Liver (tissue), 7 donors: ENCODE measurements at regions not wholly inside any gene's neighbourhood (a gene's known extent, or its start where the extent isn't known, plus 50 kb on each side); places are given as distances from the start of the nearest gene placed in this dataset.

Source experiments
- DNase-seq: peaks from one replicate; pipeline ENCODE4 v3.0.0-alpha.2; 2017; ENCODE audit warnings: low spot score
- H3K27ac ChIP-seq, 2 donors: one replicate each; pipeline ENCODE4 v1.7.0; 2013; ENCODE audit warnings: inconsistent platforms in 2 of 2, low read length in 2 of 2, control low read depth in 1 of 2, low read depth in 1 of 2, mild to moderate bottlenecking in 1 of 2
- H3K27me3 ChIP-seq, 4 donors: one replicate each; pipeline versions ENCODE4 v1.6.1 to v1.7.0; 2013; ENCODE audit warnings: low read length in 3 of 4, inconsistent platforms in 1 of 4, mild to moderate bottlenecking in 1 of 4, moderate library complexity in 1 of 4; ENCODE audit not compliant: control insufficient read depth in 4 of 4, insufficient read depth in 4 of 4
- H3K36me3 ChIP-seq, 4 donors: one replicate each; pipeline versions ENCODE4 v1.6.1 to v1.7.0; 2013; ENCODE audit warnings: low read length in 3 of 4, mild to moderate bottlenecking in 3 of 4, low read depth in 1 of 4, moderate library complexity in 1 of 4; ENCODE audit not compliant: control insufficient read depth in 4 of 4, insufficient read depth in 3 of 4
- H3K4me1 ChIP-seq, 4 donors: one replicate each; pipeline versions ENCODE4 v1.6.1 to v1.7.0; 2013; ENCODE audit warnings: low read length in 3 of 4, mild to moderate bottlenecking in 3 of 4, moderate library complexity in 1 of 4; ENCODE audit not compliant: control insufficient read depth in 4 of 4, insufficient read depth in 4 of 4
- H3K4me3 ChIP-seq, 3 donors: one replicate each; pipeline versions ENCODE4 v1.6.1 to v1.7.0; 2013; ENCODE audit warnings: low read length in 3 of 3, control low read depth in 1 of 3, low read depth in 1 of 3, mild to moderate bottlenecking in 1 of 3
- H3K9ac ChIP-seq, 2 donors: one replicate each; pipeline ENCODE4 v1.7.0; 2013; ENCODE audit warnings: low read length in 2 of 2, mild to moderate bottlenecking in 2 of 2, moderate library complexity in 2 of 2, control low read depth in 1 of 2, low read depth in 1 of 2
- H3K9me3 ChIP-seq, 4 donors: one replicate each; pipeline versions ENCODE4 v1.6.1 to v1.7.0; 2013; ENCODE audit warnings: low read length in 3 of 4; ENCODE audit not compliant: control insufficient read depth in 4 of 4
- EGR1 ChIP-seq, 2 donors: IDR thresholded peaks; 2 replicates each; pipeline ENCODE4 v1.6.1; 2016 to 2018; ENCODE audit warnings: antibody characterized with exemption in 2 of 2, low read depth in 2 of 2
- FOXA1 ChIP-seq: IDR thresholded peaks from 2 replicates; pipeline ENCODE4 v1.6.1; 2016; ENCODE audit warnings: antibody characterized with exemption
- FOXA2 ChIP-seq: IDR thresholded peaks from 2 replicates; pipeline ENCODE4 v1.6.1; 2016; ENCODE audit warnings: antibody characterized with exemption
- GABPA ChIP-seq, 2 donors: IDR thresholded peaks in 1 of 2; conservative IDR thresholded peaks in 1 of 2; 2 replicates each; pipeline ENCODE4 v1.6.1; 2016; ENCODE audit warnings: antibody characterized with exemption in 2 of 2, mild to moderate bottlenecking in 1 of 2, moderate library complexity in 1 of 2
- HNF4A ChIP-seq, 2 donors: conservative IDR thresholded peaks; 2 replicates each; pipeline ENCODE4 v1.6.1; 2016; ENCODE audit warnings: antibody characterized with exemption in 2 of 2, mild to moderate bottlenecking in 2 of 2
- HNF4G ChIP-seq: IDR thresholded peaks from 2 replicates; pipeline ENCODE4 v1.6.1; 2016; ENCODE audit warnings: antibody characterized with exemption
- JUND ChIP-seq, 2 donors: IDR thresholded peaks; 2 replicates each; pipeline ENCODE4 v1.6.1; 2016; ENCODE audit warnings: antibody characterized with exemption in 2 of 2
- RXRA ChIP-seq, 2 donors: IDR thresholded peaks; 2 replicates each; pipeline ENCODE4 v1.6.1; 2017 to 2018; ENCODE audit warnings: antibody characterized with exemption in 2 of 2, mild to moderate bottlenecking in 1 of 2
- SP1 ChIP-seq: IDR thresholded peaks from 2 replicates; pipeline ENCODE4 v1.6.1; 2018; ENCODE audit warnings: antibody characterized with exemption, mild to moderate bottlenecking
- TAF1 ChIP-seq: conservative IDR thresholded peaks from 2 replicates; pipeline ENCODE4 v1.6.1; 2016; ENCODE audit warnings: antibody characterized with exemption, mild to moderate bottlenecking
- YY1 ChIP-seq: IDR thresholded peaks from 2 replicates; pipeline ENCODE4 v1.6.1; 2016; ENCODE audit warnings: antibody characterized with exemption, mild to moderate bottlenecking
- WGBS: extraction: QIAGEN DNeasy Blood & Tissue Kit; methylation state at CpG from one replicate; pipeline ENCODE4 v1.1.7; 2013; 5-methylcytosine and 5-hydroxymethylcytosine counted together
- TF ChIP-seq, protein P1 (sequence below): IDR thresholded peaks from 2 replicates; pipeline ENCODE4 v1.6.1; 2016; ENCODE audit warnings: antibody characterized with exemption, mild to moderate bottlenecking
- TF ChIP-seq, protein P2 (sequence below): IDR thresholded peaks from 2 replicates; pipeline ENCODE4 v1.6.1; 2016; ENCODE audit warnings: antibody characterized with exemption
- TF ChIP-seq, protein P3 (sequence below): IDR thresholded peaks from 2 replicates; pipeline ENCODE4 v1.6.1; 2016; ENCODE audit warnings: antibody characterized with exemption
- donor health status: healthy.
- donor health status: healthy.
- donor health status: healthy.
- donor health status: healthy.

DNA sequence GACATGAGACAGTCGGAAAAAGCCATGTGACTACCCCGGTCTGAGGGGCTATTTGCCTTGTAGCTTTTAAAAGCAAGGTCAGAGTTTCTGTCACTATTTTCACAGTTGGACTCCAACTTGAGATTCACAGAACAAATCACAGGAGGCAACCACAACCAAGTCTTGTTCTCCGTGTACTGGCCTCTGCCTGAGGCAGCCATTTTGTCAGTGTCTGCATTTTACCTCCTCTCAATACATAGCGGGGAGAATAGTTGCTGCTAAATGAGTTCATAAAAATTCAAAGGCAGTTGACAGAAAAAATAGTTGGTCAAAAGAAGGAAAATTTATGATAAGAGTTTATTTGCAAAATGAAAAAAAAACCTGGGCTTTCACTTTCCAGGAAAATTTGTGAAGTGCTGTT is 501.4 kb downstream of the CCDC85A start:
- no peak for TF ChIP-seq HNF4G
- no peak for TF ChIP-seq YY1
- TF ChIP-seq JUND (IDR thresholded peaks at IDR 0.05) = no peak
- no peak for TF ChIP-seq SP1
- no peak for TF ChIP-seq FOXA1
- no peak for TF ChIP-seq FOXA2
- no peak for TF ChIP-seq RXRA (IDR thresholded peaks at IDR 0.05)
- no peak for TF ChIP-seq TAF1
- TF ChIP-seq, protein P1, sequence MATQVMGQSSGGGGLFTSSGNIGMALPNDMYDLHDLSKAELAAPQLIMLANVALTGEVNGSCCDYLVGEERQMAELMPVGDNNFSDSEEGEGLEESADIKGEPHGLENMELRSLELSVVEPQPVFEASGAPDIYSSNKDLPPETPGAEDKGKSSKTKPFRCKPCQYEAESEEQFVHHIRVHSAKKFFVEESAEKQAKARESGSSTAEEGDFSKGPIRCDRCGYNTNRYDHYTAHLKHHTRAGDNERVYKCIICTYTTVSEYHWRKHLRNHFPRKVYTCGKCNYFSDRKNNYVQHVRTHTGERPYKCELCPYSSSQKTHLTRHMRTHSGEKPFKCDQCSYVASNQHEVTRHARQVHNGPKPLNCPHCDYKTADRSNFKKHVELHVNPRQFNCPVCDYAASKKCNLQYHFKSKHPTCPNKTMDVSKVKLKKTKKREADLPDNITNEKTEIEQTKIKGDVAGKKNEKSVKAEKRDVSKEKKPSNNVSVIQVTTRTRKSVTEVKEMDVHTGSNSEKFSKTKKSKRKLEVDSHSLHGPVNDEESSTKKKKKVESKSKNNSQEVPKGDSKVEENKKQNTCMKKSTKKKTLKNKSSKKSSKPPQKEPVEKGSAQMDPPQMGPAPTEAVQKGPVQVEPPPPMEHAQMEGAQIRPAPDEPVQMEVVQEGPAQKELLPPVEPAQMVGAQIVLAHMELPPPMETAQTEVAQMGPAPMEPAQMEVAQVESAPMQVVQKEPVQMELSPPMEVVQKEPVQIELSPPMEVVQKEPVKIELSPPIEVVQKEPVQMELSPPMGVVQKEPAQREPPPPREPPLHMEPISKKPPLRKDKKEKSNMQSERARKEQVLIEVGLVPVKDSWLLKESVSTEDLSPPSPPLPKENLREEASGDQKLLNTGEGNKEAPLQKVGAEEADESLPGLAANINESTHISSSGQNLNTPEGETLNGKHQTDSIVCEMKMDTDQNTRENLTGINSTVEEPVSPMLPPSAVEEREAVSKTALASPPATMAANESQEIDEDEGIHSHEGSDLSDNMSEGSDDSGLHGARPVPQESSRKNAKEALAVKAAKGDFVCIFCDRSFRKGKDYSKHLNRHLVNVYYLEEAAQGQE = no peak
- no peak for TF ChIP-seq EGR1 (IDR thresholded peaks at IDR 0.05; ENCODE audit: low read depth in 2 of 2)
- TF ChIP-seq HNF4A (conservative IDR thresholded peaks at IDR 0.05) = no peak
- Histone ChIP-seq H3K9me3 (no peaks in the 10 kb centered on the region), H3K4me3 (no peak overlapping the region), H3K9ac (no peak overlapping the region), H3K27ac (no peak overlapping the region), H3K27me3 (no peaks in the 10 kb centered on the region), H3K36me3 (no peaks in the 10 kb centered on the region), H3K4me1 (no peaks in the 10 kb centered on the region)
- no peak for DNase-seq
- 88% methylated on average over 4 of the region's 4 CpGs for WGBS

DNA sequence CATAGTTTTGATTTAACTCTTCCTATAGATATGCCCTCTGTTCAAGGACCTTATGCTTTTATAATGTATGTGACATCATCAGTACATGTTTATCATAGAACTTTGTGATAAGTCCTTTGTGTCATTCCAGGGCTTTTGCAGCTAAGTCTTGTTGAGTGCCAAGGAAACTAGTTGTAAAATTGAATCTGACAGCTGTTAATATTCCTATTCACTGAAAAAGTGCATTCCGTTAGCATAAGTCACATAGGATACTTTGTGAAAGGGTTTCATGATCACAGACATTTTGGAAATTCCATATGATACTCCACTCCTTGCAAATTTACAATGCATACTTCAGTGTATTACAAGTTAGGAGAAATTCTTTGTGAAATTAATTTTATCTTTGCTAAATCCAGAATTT is 503.4 kb downstream of the CCDC85A start:
- H3K9me3 ChIP-seq = no peaks in the 10 kb centered on the region
- H3K9ac ChIP-seq = no peak overlapping the region
- H3K27ac ChIP-seq = no peak overlapping the region
- no peak overlapping the region for H3K4me3 ChIP-seq
- H3K36me3 ChIP-seq = no peaks in the 10 kb centered on the region
- no peak for DNase-seq
- H3K4me1 ChIP-seq = no peaks in the 10 kb centered on the region
- no peaks in the 10 kb centered on the region for H3K27me3 ChIP-seq
- TF ChIP-seq TAF1 (no peak), EGR1 (IDR thresholded peaks at IDR 0.05; ENCODE audit: low read depth in 2 of 2) (no peak), HNF4A (conservative IDR thresholded peaks at IDR 0.05) (no peak), HNF4G (no peak), FOXA1 (no peak)
- TF ChIP-seq, protein P2, sequence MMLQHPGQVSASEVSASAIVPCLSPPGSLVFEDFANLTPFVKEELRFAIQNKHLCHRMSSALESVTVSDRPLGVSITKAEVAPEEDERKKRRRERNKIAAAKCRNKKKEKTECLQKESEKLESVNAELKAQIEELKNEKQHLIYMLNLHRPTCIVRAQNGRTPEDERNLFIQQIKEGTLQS = no peak
- 80% methylated on average over 1 of the region's 1 CpG for WGBS

DNA sequence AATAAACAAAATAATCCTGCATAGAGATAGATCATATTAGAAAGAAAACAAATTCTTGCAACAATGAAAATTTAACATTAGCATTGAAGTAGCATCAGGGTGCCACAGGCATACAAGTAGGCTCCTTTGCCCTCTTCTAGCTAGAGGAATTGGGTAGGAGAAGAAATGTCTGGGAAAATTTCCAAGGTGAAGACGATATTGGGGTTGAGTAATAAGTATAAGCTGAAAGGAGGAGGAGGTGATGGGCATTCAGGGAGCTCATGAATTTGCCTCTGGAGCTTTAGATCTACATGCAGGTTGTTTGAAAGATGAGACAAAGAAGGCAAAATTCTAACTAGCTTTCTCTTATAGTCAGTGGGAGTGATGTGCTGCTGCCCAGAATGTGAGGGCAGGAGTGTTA is 504.9 kb downstream of the CCDC85A start:
- H3K27ac ChIP-seq = no peak overlapping the region

More for the DNA sequence above, 504.9 kb downstream of the CCDC85A start:
- Histone ChIP-seq H3K36me3 (no peaks in the 10 kb centered on the region), H3K4me1 (no peaks in the 10 kb centered on the region), H3K4me3 (no peak overlapping the region), H3K9ac (no peak overlapping the region), H3K9me3 (no peaks in the 10 kb centered on the region), H3K27me3 (no peaks in the 10 kb centered on the region)
- WGBS = 57% methylated on average over 1 of the region's 1 CpG
- DNase-seq = no peak
- TF ChIP-seq GABPA (IDR thresholded peaks at IDR 0.05 in 1 of 2, conservative IDR thresholded peaks at IDR 0.05 in 1 of 2) = no peak
- no peak for TF ChIP-seq JUND (IDR thresholded peaks at IDR 0.05)
- TF ChIP-seq, protein P3, sequence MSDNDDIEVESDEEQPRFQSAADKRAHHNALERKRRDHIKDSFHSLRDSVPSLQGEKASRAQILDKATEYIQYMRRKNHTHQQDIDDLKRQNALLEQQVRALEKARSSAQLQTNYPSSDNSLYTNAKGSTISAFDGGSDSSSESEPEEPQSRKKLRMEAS = no peak
